Activated B cell treated with CpG ODN at 0.5 μM for 24 hours (primary cell): ENCODE measurements at regions not wholly inside any gene's neighbourhood (a gene's known extent, or its start where the extent isn't known, plus 50 kb on each side); places are given as distances from the start of the nearest gene placed in this dataset.

Source experiments
- ATAC-seq: fragments of 200-7000 bp; cut with Tn5 transposase; one replicate; pipeline ENCODE4 v1.10.0; 2021; ENCODE audit warnings: low read depth, mild to moderate bottlenecking, moderate library complexity
- CTCF ChIA-PET: fragments of 350-600 bp; sonication (Branson Sonifier 250); formaldehyde crosslinking; loops from one replicate; lab custom pipeline; 2021; ENCODE audit warnings: antibody characterized with exemption; lab: Charles Lee
- POLR2A ChIA-PET: fragments of 350-600 bp; sonication (Branson Sonifier 250); formaldehyde crosslinking; loops from one replicate; lab custom pipeline; 2021; ENCODE audit warnings: antibody characterized with exemption; lab: Charles Lee
- DNase-seq: peaks from one replicate; pipeline ENCODE4 v3.0.0; 2022
- H3K27ac Mint-ChIP-seq: one replicate; pipeline ENCODE4 v1.8.0; 2020; ENCODE audit warnings: mixed read lengths
- H3K27me3 Mint-ChIP-seq: one replicate; pipeline ENCODE4 v1.8.0; 2021; ENCODE audit warnings: mixed read lengths
- H3K36me3 Mint-ChIP-seq: one replicate; pipeline ENCODE4 v1.8.0; 2021; ENCODE audit warnings: low read depth, mixed read lengths
- H3K4me1 Mint-ChIP-seq: one replicate; pipeline ENCODE4 v1.8.0; 2021; ENCODE audit warnings: mixed read lengths
- H3K4me3 Mint-ChIP-seq: one replicate; pipeline ENCODE4 v1.8.0; 2020; ENCODE audit warnings: mild to moderate bottlenecking, mixed read lengths
- H3K9me3 Mint-ChIP-seq: one replicate; pipeline ENCODE4 v1.8.0; 2020; ENCODE audit warnings: mixed read lengths
- CTCF ChIP-seq: fragments of 200-600 bp; IDR thresholded peaks from one replicate; pipeline ENCODE4 v1.8.0; 2022; ENCODE audit warnings: antibody characterized with exemption, mild to moderate bottlenecking
- intact Hi-C: fragments of 100-400 bp; cut with micrococcal nuclease; formaldehyde crosslinking; loops from one replicate; pipeline ENCODE4 v1.15.1; 2024

- DNase-seq (no peak), ATAC-seq (peak; percentile 47)
- intact Hi-C loops = no loop called here
- H3K36me3 Mint-ChIP-seq = no peaks in the 10 kb centered on the region
- ChIA-PET POLR2A (interaction anchor here (0.7 to 1.5 kb wide), 3 partner anchors 18 to 67 kb away, joined by 4 to 7 read pairs (median 4); no protein-coding TSS in a partner anchor), CTCF (no interaction called here)
- H3K27ac Mint-ChIP-seq = no peak overlapping the region
- H3K27me3 Mint-ChIP-seq = no peaks in the 10 kb centered on the region
- TF ChIP-seq CTCF = no peak
- H3K4me3 Mint-ChIP-seq = peak overlapping the region; percentile 8
- peaks cover 13% of the 10 kb centered on the region for H3K4me1 Mint-ChIP-seq
- no peaks in the 10 kb centered on the region for H3K9me3 Mint-ChIP-seq
Measured at GRCh38 chr1:9448132-9449109, 90.8 kb upstream of the SLC25A33 start.

GRCh38 chr1:9449110-9449627 is 90.1 kb upstream of the SLC25A33 start:
- DNase-seq (no peak), ATAC-seq (no peak)
- Mint-ChIP-seq H3K9me3 (no peaks in the 10 kb centered on the region), H3K4me1 (peaks cover 13% of the 10 kb centered on the region), H3K27me3 (no peaks in the 10 kb centered on the region), H3K27ac (no peak overlapping the region), H3K36me3 (no peaks in the 10 kb centered on the region), H3K4me3 (no peak overlapping the region)
- intact Hi-C loops = no loop called here
- POLR2A ChIA-PET = interaction anchor here (0.7 to 1.5 kb wide), 3 partner anchors 19 to 66 kb away, joined by 4 to 7 read pairs (median 4); no protein-coding TSS in a partner anchor
- CTCF ChIA-PET = interaction anchor here (0.7 to 11.3 kb wide), 2 partner anchors 153 to 159 kb away, joined by 3 to 200 read pairs; partner anchors contain the start of gene SPSB1
- TF ChIP-seq CTCF = no peak

- DNase-seq (no peak), ATAC-seq (no peak)
- Mint-ChIP-seq H3K4me3 (no peak overlapping the region), H3K4me1 (peaks cover 15% of the 10 kb centered on the region), H3K9me3 (no peaks in the 10 kb centered on the region), H3K36me3 (no peaks in the 10 kb centered on the region), H3K27ac (no peak overlapping the region), H3K27me3 (no peaks in the 10 kb centered on the region)
- POLR2A ChIA-PET = interaction anchor here (1.5 kb wide), 1 partner anchor 24 kb away, joined by 7 read pairs; no protein-coding TSS in a partner anchor
- intact Hi-C loops = no loop called here
- TF ChIP-seq CTCF = no peak
- CTCF ChIA-PET = interaction anchor here (0.7 to 11.3 kb wide), 2 partner anchors 154 to 160 kb away, joined by 3 to 200 read pairs; partner anchors contain the start of gene SPSB1
Measured at GRCh38 chr1:9449976-9450696, 89.1 kb upstream of the SLC25A33 start.

GRCh38 chr1:9451081-9451480 is 88.2 kb upstream of the SLC25A33 start:
- no peak for ATAC-seq
- intact Hi-C loops = no loop called here
- no peaks in the 10 kb centered on the region for H3K36me3 Mint-ChIP-seq
- CTCF ChIA-PET = interaction anchor here (11.3 kb wide), 1 partner anchor 161 kb away, joined by 200 read pairs; the partner anchor contains the start of gene SPSB1
- H3K4me3 Mint-ChIP-seq = no peak overlapping the region
- TF ChIP-seq CTCF = no peak
- peaks cover 15% of the 10 kb centered on the region for H3K4me1 Mint-ChIP-seq
- no peaks in the 10 kb centered on the region for H3K9me3 Mint-ChIP-seq
- DNase-seq = no peak
- POLR2A ChIA-PET = no interaction called here
- no peak overlapping the region for H3K27ac Mint-ChIP-seq
- no peaks in the 10 kb centered on the region for H3K27me3 Mint-ChIP-seq
